BLaER1 treated with 17β-estradiol and CSF1 and Interleukin-3, amounts not matched to agents 10 nM and 100 nM (cell line): ENCODE measurements at regions not wholly inside any gene's neighbourhood (a gene's known extent, or its start where the extent isn't known, plus 50 kb on each side); places are given as distances from the start of the nearest gene placed in this dataset.
"Not testable (repeated sequence)": the region's sequence is repeated elsewhere in the genome, so short reads cannot be mapped to it uniquely, and the experiment has no call there.

Experiments
- H3K27ac ChIP-seq, 11 experiments: shearing (Covaris generic); formaldehyde crosslinking; 2 replicates each; pipeline ENCODE4 v1.8.1; 2022
- H3K27me3 ChIP-seq, 11 experiments: shearing (Covaris generic); formaldehyde crosslinking; 2 replicates each; pipeline ENCODE4 v1.8.1; 2022
- H3K36me3 ChIP-seq, 11 experiments: shearing (Covaris generic); formaldehyde crosslinking; 2 replicates each; pipeline ENCODE4 v1.8.1; 2022
- H3K4me1 ChIP-seq, 10 experiments: shearing (Covaris generic); formaldehyde crosslinking; 2 replicates each; pipeline ENCODE4 v1.8.1; 2022
- H3K4me2 ChIP-seq, 11 experiments: shearing (Covaris generic); formaldehyde crosslinking; 2 replicates each; pipeline ENCODE4 v1.8.1; 2022
- H3K4me3 ChIP-seq, 10 experiments: shearing (Covaris generic); formaldehyde crosslinking; 2 replicates each; pipeline ENCODE4 v1.8.1; 2022
- H3K9ac ChIP-seq, 11 experiments: shearing (Covaris generic); formaldehyde crosslinking; 2 replicates each; pipeline ENCODE4 v1.8.1; 2022
- H3K9me3 ChIP-seq, 11 experiments: shearing (Covaris generic); formaldehyde crosslinking; replicated peaks in 1 of 11; 2 replicates each; pipeline ENCODE4 v1.8.1; 2022
- H4K20me1 ChIP-seq, 11 experiments: shearing (Covaris generic); formaldehyde crosslinking; 2 replicates each; pipeline ENCODE4 v1.8.1; 2022
- Cebpa-rat ChIP-seq, 11 experiments: shearing (Covaris generic); IDR thresholded peaks; 2 replicates each; pipeline ENCODE4 v1.8.1; 2022

DNA sequence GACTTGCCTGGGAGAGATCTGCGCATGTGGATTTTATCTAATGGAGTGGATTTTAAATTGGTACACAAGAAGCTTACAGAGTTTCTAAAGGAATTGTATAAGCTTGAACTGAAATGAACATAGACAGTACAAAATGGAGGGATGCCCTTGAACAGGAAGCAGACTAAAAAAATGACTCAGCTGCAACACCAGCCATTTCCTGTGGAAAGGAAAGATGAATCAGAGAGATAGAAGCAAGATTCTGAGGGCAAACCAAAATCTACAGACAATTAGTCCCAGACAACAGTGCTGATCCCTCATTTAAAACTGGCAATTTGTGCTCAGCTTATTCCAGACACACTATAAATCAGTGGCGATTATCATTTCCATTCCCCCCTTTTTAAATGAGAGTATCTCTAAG lies 114.6 kb upstream of the TCF21 start:
- Histone ChIP-seq H3K4me1 (peaks cover 0 to 16% (median 12%) of the 10 kb centered on the region in 10 experiments; a peak in 14 of 20 replicates), H3K36me3 (no peaks in the 10 kb centered on the region), H3K4me3 (no peak overlapping the region), H3K27me3 (no peaks in the 10 kb centered on the region), H3K9me3 (peaks cover 0 to 34% (median 11%) of the 10 kb centered on the region in 11 experiments; a peak in 13 of 22 replicates), H3K4me2 (peak overlapping the region in 10 of 11 experiments; percentile 1 to 67 (median 27); a peak in 17 of 22 replicates), H3K9ac (peak overlapping the region in 1 of 11 experiments; percentile 41; a peak in 1 of 22 replicates), H4K20me1 (no peaks in the 10 kb centered on the region), H3K27ac (peak overlapping the region in 10 of 11 experiments; percentile 19 to 84 (median 72); a peak in 17 of 22 replicates)
- TF ChIP-seq Cebpa-rat (IDR thresholded peaks at IDR 0.05), result no peak

- Histone ChIP-seq H3K4me2 (no peak overlapping the region), H4K20me1 (no peaks in the 10 kb centered on the region), H3K4me3 (no peak overlapping the region), H3K4me1 (peaks cover 0 to 19% (median 12%) of the 10 kb centered on the region in 10 experiments; a peak in 14 of 20 replicates), H3K36me3 (no peaks in the 10 kb centered on the region), H3K9me3 (peaks cover 0 to 20% (median 6%) of the 10 kb centered on the region in 11 experiments; a peak in 12 of 22 replicates), H3K27me3 (no peaks in the 10 kb centered on the region), H3K27ac (no peak overlapping the region), H3K9ac (no peak overlapping the region)
- TF ChIP-seq Cebpa-rat (IDR thresholded peaks at IDR 0.05), result no peak
These were observed 110.3 kb upstream of the TCF21 start for GRCh38 chr6:133778414-133779130.

GRCh38 chr6:133779916-133780695 lies 108.8 kb upstream of the TCF21 start:
- H3K4me2 ChIP-seq, result no peak overlapping the region
- H3K4me3 ChIP-seq, result no peak overlapping the region
- no peak overlapping the region for H3K9ac ChIP-seq

DNA sequence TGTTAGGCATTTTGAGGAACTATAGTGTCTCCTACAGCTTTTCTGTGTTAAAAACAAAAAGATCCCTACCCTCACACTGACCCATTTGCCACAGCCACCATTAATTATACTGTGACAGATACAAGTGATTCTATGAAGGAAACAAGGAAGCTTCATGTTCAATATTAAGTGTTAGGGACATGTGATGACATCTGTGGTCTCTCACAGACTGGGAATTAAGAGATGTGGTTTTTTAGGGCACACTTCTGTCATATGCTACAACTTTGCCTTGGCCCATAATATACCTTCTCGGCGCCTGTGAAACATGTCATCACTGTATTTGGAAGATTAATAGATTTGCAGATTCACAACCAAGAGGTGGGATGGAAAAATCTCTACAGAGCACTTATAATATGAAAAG lies 102.9 kb upstream of the TCF21 start:
- Histone ChIP-seq H3K27me3 (no peaks in the 10 kb centered on the region), H3K36me3 (no peaks in the 10 kb centered on the region), H3K27ac (no peak overlapping the region), H3K4me3 (no peak overlapping the region), H3K9me3 (no peaks in the 10 kb centered on the region; a peak in 1 of 22 replicates), H3K9ac (no peak overlapping the region), H3K4me2 (no peak overlapping the region), H4K20me1 (no peaks in the 10 kb centered on the region), H3K4me1 (0 out of 20 replicates have a peak, but pooled peaks cover 0 to under 1% (median 0%) of the 10 kb centered on the region in 10 experiments)
- no peak for TF ChIP-seq Cebpa-rat (IDR thresholded peaks at IDR 0.05)

More at GRCh38 chr6:133779916-133780695, 108.8 kb upstream of the TCF21 start:
- no peak overlapping the region for H3K27ac ChIP-seq
- peaks cover 0 to 4% (median 0%) of the 10 kb centered on the region in 10 experiments; a peak in 4 of 20 replicates for H3K4me1 ChIP-seq
- TF ChIP-seq Cebpa-rat (IDR thresholded peaks at IDR 0.05), result no peak
- H4K20me1 ChIP-seq, result no peaks in the 10 kb centered on the region
- H3K36me3 ChIP-seq, result no peaks in the 10 kb centered on the region
- H3K27me3 ChIP-seq, result no peaks in the 10 kb centered on the region
- peaks cover 0 to 5% (median 0%) of the 10 kb centered on the region in 11 experiments; a peak in 6 of 22 replicates for H3K9me3 ChIP-seq

GRCh38 chr6:133787122-133787521 lies 101.8 kb upstream of the TCF21 start:
- Histone ChIP-seq H3K4me2 (no peak overlapping the region), H3K36me3 (no peaks in the 10 kb centered on the region), H3K27ac (no peak overlapping the region), H3K9me3 (no peaks in the 10 kb centered on the region; a peak in 1 of 22 replicates), H3K9ac (no peak overlapping the region), H3K4me1 (no peaks in the 10 kb centered on the region), H4K20me1 (no peaks in the 10 kb centered on the region), H3K27me3 (no peaks in the 10 kb centered on the region), H3K4me3 (no peak overlapping the region)
- TF ChIP-seq Cebpa-rat (IDR thresholded peaks at IDR 0.05), result no peak

GRCh38 chr6:133787859-133788505 lies 100.9 kb upstream of the TCF21 start:
- no peaks in the 10 kb centered on the region for H3K27me3 ChIP-seq
- no peak overlapping the region for H3K4me3 ChIP-seq
- TF ChIP-seq Cebpa-rat (IDR thresholded peaks at IDR 0.05), result no peak
- no peak overlapping the region for H3K27ac ChIP-seq
- H3K9ac ChIP-seq, result no peak overlapping the region
- no peak overlapping the region for H3K4me2 ChIP-seq
- no peaks in the 10 kb centered on the region; a peak in 1 of 22 replicates for H3K9me3 ChIP-seq
- H3K4me1 ChIP-seq, result no peaks in the 10 kb centered on the region
- H4K20me1 ChIP-seq, result no peaks in the 10 kb centered on the region
- H3K36me3 ChIP-seq, result no peaks in the 10 kb centered on the region

- TF ChIP-seq Cebpa-rat (IDR thresholded peaks at IDR 0.05), result no peak
- H3K4me3 ChIP-seq, result no peak overlapping the region
- H3K9ac ChIP-seq, result no peak overlapping the region
- H3K27ac ChIP-seq, result no peak overlapping the region
- H4K20me1 ChIP-seq, result no peaks in the 10 kb centered on the region
- H3K4me2 ChIP-seq, result no peak overlapping the region
- no peaks in the 10 kb centered on the region for H3K27me3 ChIP-seq
- no peaks in the 10 kb centered on the region for H3K36me3 ChIP-seq
- H3K4me1 ChIP-seq, result no peaks in the 10 kb centered on the region
- H3K9me3 ChIP-seq, result peaks cover 0 to 5% (median 0%) of the 10 kb centered on the region in 11 experiments; a peak in 4 of 22 replicates
These were observed 100.4 kb upstream of the TCF21 start for GRCh38 chr6:133788556-133788955.

GRCh38 chr6:133789449-133789848 lies 99.5 kb upstream of the TCF21 start:
- H4K20me1 ChIP-seq, H3K27ac ChIP-seq, H3K27me3 ChIP-seq, H3K4me1 ChIP-seq, H3K36me3 ChIP-seq, H3K4me2 ChIP-seq, H3K9ac ChIP-seq, H3K4me3 ChIP-seq: not testable (repeated sequence)
- peaks cover 4 to 14% (median 6%) of the 10 kb centered on the region in 11 experiments; a peak in 14 of 22 replicates for H3K9me3 ChIP-seq

- not testable (repeated sequence) for H3K4me2 ChIP-seq, H3K4me1 ChIP-seq, H3K9ac ChIP-seq, H3K36me3 ChIP-seq, H3K4me3 ChIP-seq, H4K20me1 ChIP-seq, H3K27ac ChIP-seq, H3K27me3 ChIP-seq
- peaks cover 4 to 18% (median 6%) of the 10 kb centered on the region in 11 experiments; a peak in 14 of 22 replicates for H3K9me3 ChIP-seq
These were observed 98.2 kb upstream of the TCF21 start for GRCh38 chr6:133790756-133791155.

- not testable (repeated sequence) for H3K36me3 ChIP-seq, H3K4me1 ChIP-seq, H3K27me3 ChIP-seq, H3K27ac ChIP-seq, H3K4me2 ChIP-seq, H4K20me1 ChIP-seq, H3K4me3 ChIP-seq, H3K9ac ChIP-seq
- peaks cover 22 to 47% (median 31%) of the 10 kb centered on the region in 11 experiments for H3K9me3 ChIP-seq
These were observed 93.9 kb upstream of the TCF21 start for GRCh38 chr6:133795051-133795450.
